K562 (cell line): ENCODE measurements at regions not wholly inside any gene's neighbourhood (a gene's known extent, or its start where the extent isn't known, plus 50 kb on each side); places are given as distances from the start of the nearest gene placed in this dataset.

Experiments used
- ARNT ChIP-seq, 2 experiments: fragments of 450-650 bp; IDR thresholded peaks; 2 replicates each; pipeline ENCODE4 v1.6.1; 2016; ENCODE audit warnings: mild to moderate bottlenecking in 1 of 2
- EP300 ChIP-seq: IDR thresholded peaks from 2 replicates; pipeline ENCODE4 v1.6.1; 2012; ENCODE audit warnings: low read length, improper control_type of control experiment
- EZH2 ChIP-seq: IDR thresholded peaks from 2 replicates; pipeline ENCODE4 v1.6.1; 2012; ENCODE audit warnings: low read depth, mild to moderate bottlenecking, inconsistent platforms, low read length, borderline replicate concordance
- HDAC3 ChIP-seq: fragments of 450-650 bp; IDR thresholded peaks from 2 replicates; pipeline ENCODE4 v1.6.1; 2018; ENCODE audit warnings: borderline replicate concordance, mild to moderate bottlenecking, moderate library complexity; ENCODE audit not compliant: partially characterized antibody
- PKNOX1 ChIP-seq: fragments of 450-650 bp; IDR thresholded peaks from 2 replicates; pipeline ENCODE4 v1.6.1; 2016
- RAD21 ChIP-seq, 2 experiments: fragments of 250-450 bp in 1 of 2; fragments of 450-650 bp in 1 of 2; sonication (Bioruptor Pico) in 1 of 2; formaldehyde crosslinking in 1 of 2; IDR thresholded peaks in 1 of 2; conservative IDR thresholded peaks in 1 of 2; 2 replicates each; pipeline versions ENCODE4 v1.4.0 to v1.8.0; 2020 to 2022; ENCODE audit warnings: mild to moderate bottlenecking in 2 of 2, moderate library complexity in 1 of 2
- TAF1 ChIP-seq: IDR thresholded peaks from 2 replicates; pipeline ENCODE4 v1.6.1; 2011; ENCODE audit warnings: mild to moderate bottlenecking, low read length, moderate library complexity; ENCODE audit not compliant: insufficient read depth, control insufficient read depth, severe bottlenecking; ENCODE audit errors: extremely low read depth

- TF ChIP-seq EP300: no peak
- TF ChIP-seq ARNT (IDR thresholded peaks at IDR 0.05): no peak
- TF ChIP-seq PKNOX1: no peak
- no peak for TF ChIP-seq TAF1
- no peak for TF ChIP-seq EZH2
- TF ChIP-seq HDAC3: no peak
- TF ChIP-seq RAD21 (CRISPR knock-in tag; conservative IDR thresholded peaks at IDR 0.05 in 1 of 2, IDR thresholded peaks at IDR 0.05 in 1 of 2): no peak
These were observed 159.8 kb downstream of the DPY19L2 start for GRCh38 chr12:63508543-63508942.
